Sigmoid colon (tissue), 6 donors: ENCODE measurements at regions not wholly inside any gene's neighbourhood (a gene's known extent, or its start where the extent isn't known, plus 50 kb on each side); places are given as distances from the start of the nearest gene placed in this dataset.

Source experiments
- DNase-seq: peaks from one replicate; pipeline ENCODE4 v3.0.0-alpha.2; 2019
- H3K27ac ChIP-seq, 4 donors: fragments of 200-600 bp; sonication (generic); one replicate each; pipeline ENCODE4 v1.5.1; 2016 to 2019; ENCODE audit warnings: mild to moderate bottlenecking in 1 of 4
- H3K27me3 ChIP-seq, 3 donors: fragments of 200-600 bp; sonication (generic); one replicate each; pipeline ENCODE4 v1.5.1; 2019; ENCODE audit warnings: mild to moderate bottlenecking in 1 of 3
- H3K36me3 ChIP-seq, 4 donors: fragments of 200-600 bp; sonication (generic); one replicate each; pipeline ENCODE4 v1.5.1; 2016 to 2019
- H3K4me1 ChIP-seq, 4 donors: fragments of 200-600 bp; sonication (generic); one replicate each; pipeline ENCODE4 v1.5.1; 2017 to 2019
- H3K4me3 ChIP-seq, 4 donors: fragments of 200-600 bp; sonication (generic); one replicate each; pipeline ENCODE4 v1.5.1; 2017 to 2019; ENCODE audit warnings: mild to moderate bottlenecking in 2 of 4, moderate library complexity in 1 of 4
- H3K9me3 ChIP-seq, 4 donors: fragments of 200-600 bp in 3 of 4; sonication (generic) in 3 of 4; one replicate each; pipeline versions ENCODE4 v1.5.1 to v1.6.1; 2013 to 2019
- EP300 ChIP-seq, 4 donors: sonication (generic); formaldehyde crosslinking; IDR thresholded peaks; one replicate each; pipeline ENCODE4 v1.6.1; 2017; ENCODE audit warnings: antibody characterized with exemption in 4 of 4
- POLR2A ChIP-seq, 2 donors: fragments of 450-650 bp; IDR thresholded peaks; one replicate each; pipeline ENCODE4 v1.6.1; 2016; ENCODE audit warnings: antibody characterized with exemption in 2 of 2, mild to moderate bottlenecking in 2 of 2, moderate library complexity in 2 of 2
- POLR2AphosphoS5 ChIP-seq, 4 donors: sonication (generic); formaldehyde crosslinking; IDR thresholded peaks; one replicate each; pipeline ENCODE4 v1.6.1; 2017; ENCODE audit warnings: antibody characterized with exemption in 4 of 4
- WGBS, 2 donors: extraction: QIAGEN DNeasy Blood & Tissue Kit; methylation state at CpG; one replicate each; pipeline ENCODE4 v1.1.7; 2013; 5-methylcytosine and 5-hydroxymethylcytosine counted together
- intact Hi-C: fragments of 100-400 bp; cut with DNase I; formaldehyde crosslinking; loops from one replicate; pipeline ENCODE4 v1.15.1; 2023
- TF ChIP-seq, protein P1 (sequence below), 4 experiments: fragments of 450-650 bp in 3 of 4; fragments of 200-600 bp in 1 of 4; IDR thresholded peaks; one replicate each; pipeline ENCODE4 v1.5.1; 2016 to 2019; ENCODE audit warnings: antibody characterized with exemption in 4 of 4, mild to moderate bottlenecking in 3 of 4, moderate library complexity in 2 of 4
- donor health status: healthy with polysubstance abuse.
- donor health status: healthy.

DNA sequence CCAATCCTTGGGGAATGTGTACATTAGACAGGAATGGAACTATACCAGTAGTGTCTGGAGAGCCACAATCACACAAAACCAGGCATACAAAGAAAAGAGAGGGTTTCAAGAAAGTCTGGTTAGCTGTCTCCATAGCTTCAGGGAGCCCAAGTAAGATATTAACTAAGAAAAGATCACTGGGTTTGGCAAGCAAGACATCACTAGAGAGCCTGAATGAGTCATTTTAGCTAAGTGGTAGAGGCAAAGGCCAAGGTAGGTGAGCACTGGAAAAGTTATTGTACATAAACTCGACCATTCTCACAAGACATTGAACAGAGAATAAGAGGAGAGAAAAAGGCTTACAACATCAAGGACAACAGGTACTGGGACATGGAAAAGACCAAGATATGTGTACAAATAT is 143.8 kb upstream of the ARL4C start:
- H3K9me3 ChIP-seq, result peaks cover 0 to 3% (median 1%) of the 10 kb centered on the region in 4 donors
- H3K36me3 ChIP-seq, result no peaks in the 10 kb centered on the region
- intact Hi-C loops, result no loop called here
- 86 to 87% methylated on average over 1 of the region's 1 CpG for WGBS, 2 donors
- no peak overlapping the region for H3K27ac ChIP-seq
- TF ChIP-seq POLR2AphosphoS5 (IDR thresholded peaks at IDR 0.05) (no peak), POLR2A (IDR thresholded peaks at IDR 0.05) (no peak), EP300 (IDR thresholded peaks at IDR 0.05) (no peak)
- TF ChIP-seq, protein P1, sequence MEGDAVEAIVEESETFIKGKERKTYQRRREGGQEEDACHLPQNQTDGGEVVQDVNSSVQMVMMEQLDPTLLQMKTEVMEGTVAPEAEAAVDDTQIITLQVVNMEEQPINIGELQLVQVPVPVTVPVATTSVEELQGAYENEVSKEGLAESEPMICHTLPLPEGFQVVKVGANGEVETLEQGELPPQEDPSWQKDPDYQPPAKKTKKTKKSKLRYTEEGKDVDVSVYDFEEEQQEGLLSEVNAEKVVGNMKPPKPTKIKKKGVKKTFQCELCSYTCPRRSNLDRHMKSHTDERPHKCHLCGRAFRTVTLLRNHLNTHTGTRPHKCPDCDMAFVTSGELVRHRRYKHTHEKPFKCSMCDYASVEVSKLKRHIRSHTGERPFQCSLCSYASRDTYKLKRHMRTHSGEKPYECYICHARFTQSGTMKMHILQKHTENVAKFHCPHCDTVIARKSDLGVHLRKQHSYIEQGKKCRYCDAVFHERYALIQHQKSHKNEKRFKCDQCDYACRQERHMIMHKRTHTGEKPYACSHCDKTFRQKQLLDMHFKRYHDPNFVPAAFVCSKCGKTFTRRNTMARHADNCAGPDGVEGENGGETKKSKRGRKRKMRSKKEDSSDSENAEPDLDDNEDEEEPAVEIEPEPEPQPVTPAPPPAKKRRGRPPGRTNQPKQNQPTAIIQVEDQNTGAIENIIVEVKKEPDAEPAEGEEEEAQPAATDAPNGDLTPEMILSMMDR (IDR thresholded peaks at IDR 0.05), result no peak
- DNase-seq, result no peak
- H3K4me3 ChIP-seq, result no peak overlapping the region
- H3K27me3 ChIP-seq, result no peaks in the 10 kb centered on the region
- no peaks in the 10 kb centered on the region for H3K4me1 ChIP-seq

DNA sequence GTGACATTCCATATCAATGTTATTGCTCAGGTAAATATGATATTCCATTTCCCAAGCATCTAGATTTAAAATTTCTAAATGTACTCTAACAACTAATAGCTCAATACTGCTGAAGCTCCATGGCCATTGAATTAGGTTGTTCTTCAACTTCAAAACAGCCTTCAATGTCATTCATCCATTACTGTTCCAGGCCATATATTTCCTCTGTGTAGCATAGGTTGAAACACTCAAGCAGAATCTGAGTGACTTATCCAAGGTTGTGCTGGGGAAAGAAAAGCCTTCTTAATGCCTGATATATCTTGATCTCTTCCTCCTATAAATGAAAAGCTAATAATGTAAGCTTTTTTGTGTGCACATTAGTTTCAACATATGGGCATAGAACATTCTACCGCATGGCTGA is 142.1 kb upstream of the ARL4C start:
- H3K4me3 ChIP-seq, result no peak overlapping the region
- no peak for TF ChIP-seq EP300 (IDR thresholded peaks at IDR 0.05)
- TF ChIP-seq, protein P1 (IDR thresholded peaks at IDR 0.05), result no peak
- no peak for TF ChIP-seq POLR2A (IDR thresholded peaks at IDR 0.05)
- no peak for TF ChIP-seq POLR2AphosphoS5 (IDR thresholded peaks at IDR 0.05)
- intact Hi-C loops, result no loop called here
- no peak for DNase-seq
- no peaks in the 10 kb centered on the region for H3K36me3 ChIP-seq
- peaks cover 0 to 3% (median 1%) of the 10 kb centered on the region in 4 donors for H3K9me3 ChIP-seq
- WGBS, 2 donors, result 98 to 99% methylated on average over 1 of the region's 1 CpG
- no peaks in the 10 kb centered on the region for H3K4me1 ChIP-seq
- H3K27me3 ChIP-seq, result no peaks in the 10 kb centered on the region
- H3K27ac ChIP-seq, result no peak overlapping the region

DNA sequence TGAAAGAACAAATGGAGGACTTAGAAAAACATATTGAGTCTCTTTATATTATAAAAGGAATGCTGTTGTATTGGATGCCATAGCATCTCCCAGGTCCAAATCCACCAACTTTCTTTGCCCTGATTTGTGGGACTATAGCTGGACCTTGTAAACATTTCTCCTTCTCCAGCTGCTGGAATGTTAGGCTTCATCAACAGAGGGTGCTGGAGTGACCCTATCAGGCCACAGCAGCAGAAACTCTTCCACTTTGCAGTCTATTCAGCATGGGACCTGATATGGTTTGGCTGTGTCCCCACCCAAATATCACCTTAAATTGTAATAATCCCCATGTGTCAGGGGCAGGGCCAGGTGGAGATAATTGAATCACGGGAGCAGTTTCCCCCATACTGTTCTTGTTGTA is 138.4 kb upstream of the ARL4C start:
- no peaks in the 10 kb centered on the region for H3K9me3 ChIP-seq
- no peak overlapping the region for H3K4me3 ChIP-seq
- WGBS, 2 donors, result 82 to 95% methylated on average over 1 of the region's 1 CpG
- TF ChIP-seq POLR2AphosphoS5 (IDR thresholded peaks at IDR 0.05), result no peak
- TF ChIP-seq, protein P1 (IDR thresholded peaks at IDR 0.05), result no peak
- TF ChIP-seq EP300 (IDR thresholded peaks at IDR 0.05), result no peak
- no peaks in the 10 kb centered on the region for H3K36me3 ChIP-seq
- intact Hi-C loops, result no loop called here
- H3K4me1 ChIP-seq, result peaks cover 0 to 9% (median 7%) of the 10 kb centered on the region in 4 donors
- no peak overlapping the region for H3K27ac ChIP-seq
- no peaks in the 10 kb centered on the region for H3K27me3 ChIP-seq
- no peak for DNase-seq

DNA sequence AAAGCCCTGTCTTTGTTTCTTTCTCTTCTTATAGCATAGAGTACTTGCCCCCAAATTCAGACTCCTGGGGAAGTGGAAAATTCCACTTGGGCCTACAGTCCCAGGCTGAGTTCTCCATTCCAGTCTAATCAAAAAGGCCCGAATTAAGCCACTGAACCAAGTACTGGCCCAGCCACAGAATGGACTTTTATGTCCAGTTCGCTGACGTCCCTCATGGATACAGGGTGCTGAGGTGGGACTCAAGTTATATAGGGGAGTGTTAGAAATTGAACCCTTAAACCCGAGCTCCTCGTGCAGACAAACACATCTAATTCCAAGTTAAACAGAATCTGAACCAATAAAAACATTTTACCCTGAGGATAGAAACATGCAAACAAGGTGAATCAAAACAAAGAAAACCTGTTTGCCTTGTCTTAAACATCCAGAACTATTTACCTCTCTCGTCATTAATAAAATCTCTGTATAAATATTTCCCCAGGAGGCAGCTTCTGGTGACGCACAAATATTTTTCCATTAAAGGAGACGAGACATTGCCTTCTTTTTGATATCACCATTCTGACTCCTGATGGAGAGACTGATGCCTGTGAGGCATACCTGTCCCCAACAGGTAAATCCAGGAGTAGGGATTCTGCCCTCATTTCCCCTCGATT is 136.8 kb upstream of the ARL4C start:
- Histone ChIP-seq H3K9me3 (no peaks in the 10 kb centered on the region), H3K4me1 (peaks cover 0 to 17% (median 7%) of the 10 kb centered on the region in 4 donors), H3K4me3 (no peak overlapping the region), H3K27ac (no peak overlapping the region), H3K36me3 (no peaks in the 10 kb centered on the region), H3K27me3 (no peaks in the 10 kb centered on the region)
- WGBS, 2 donors, result 78 to 88% methylated on average over 9 of the region's 9 CpGs
- TF ChIP-seq POLR2AphosphoS5 (IDR thresholded peaks at IDR 0.05) (no peak), POLR2A (IDR thresholded peaks at IDR 0.05) (no peak), EP300 (IDR thresholded peaks at IDR 0.05) (no peak)
- TF ChIP-seq, protein P1 (IDR thresholded peaks at IDR 0.05), result no peak
- intact Hi-C loops, result no loop called here
- no peak for DNase-seq
